NT2/D1 (cell line): ENCODE measurements at regions not wholly inside any gene's neighbourhood (a gene's known extent, or its start where the extent isn't known, plus 50 kb on each side); places are given as distances from the start of the nearest gene placed in this dataset.
"Not testable (repeated sequence)": the region's sequence is repeated elsewhere in the genome, so short reads cannot be mapped to it uniquely, and the experiment has no call there.

Source experiments
- SUZ12 ChIP-seq: IDR thresholded peaks from 2 replicates; pipeline ENCODE4 v1.6.1; 2011; ENCODE audit not compliant: insufficient read length, insufficient read depth; ENCODE audit errors: extremely low read depth
- YY1 ChIP-seq: IDR thresholded peaks from 2 replicates; pipeline ENCODE4 v1.6.1; 2011; ENCODE audit not compliant: insufficient read length, insufficient read depth
- ZNF274 ChIP-seq: IDR thresholded peaks from 2 replicates; pipeline ENCODE4 v1.6.1; 2011; ENCODE audit warnings: mild to moderate bottlenecking, low read depth, low read length

GRCh38 chr2:195564625-195565135 is 92.3 kb upstream of the SLC39A10 start:
- TF ChIP-seq ZNF274, YY1, SUZ12: not testable (repeated sequence)
